SU-DHL-6 (cell line): ENCODE measurements at regions not wholly inside any gene's neighbourhood (a gene's known extent, or its start where the extent isn't known, plus 50 kb on each side); places are given as distances from the start of the nearest gene placed in this dataset.

ENCODE experiments used
- CTCF ChIP-seq: fragments of 200-600 bp; sonication (generic); IDR thresholded peaks from one replicate; pipeline ENCODE4 v1.5.1; 2017; ENCODE audit warnings: antibody characterized with exemption, mild to moderate bottlenecking, low read length, moderate library complexity; ENCODE audit not compliant: insufficient read depth, poor library complexity, severe bottlenecking
- EZH2phosphoT487 ChIP-seq: fragments of 200-600 bp; sonication (generic), shearing (Covaris generic); conservative IDR thresholded peaks from 2 replicates; pipeline ENCODE4 v1.6.1; 2018; ENCODE audit warnings: mild to moderate bottlenecking, antibody characterized with exemption, low read length, moderate library complexity, mixed read lengths

- TF ChIP-seq CTCF (no peak), EZH2phosphoT487 (no peak)
Observed at GRCh38 chr18:78681396-78681795, 298.2 kb upstream of the SALL3 start.
